Neuronal stem cell (in vitro differentiated cells): ENCODE measurements at regions not wholly inside any gene's neighbourhood (a gene's known extent, or its start where the extent isn't known, plus 50 kb on each side); places are given as distances from the start of the nearest gene placed in this dataset.
"Not testable (repeated sequence)": the region's sequence is repeated elsewhere in the genome, so short reads cannot be mapped to it uniquely, and the experiment has no call there.

Source experiments
- DNase-seq: peaks from one replicate; pipeline ENCODE4 v3.0.0-alpha.2; 2013; ENCODE audit warnings: low spot score
- H2AFZ ChIP-seq: one replicate; pipeline ENCODE4 v1.6.1; 2013; ENCODE audit warnings: mild to moderate bottlenecking, low read length, inconsistent platforms
- H2AK5ac ChIP-seq: 2 replicates; pipeline ENCODE4 v1.6.1; 2013; ENCODE audit warnings: low read depth, mild to moderate bottlenecking, inconsistent platforms, low read length, moderate library complexity, mixed read lengths
- H2BK120ac ChIP-seq: 2 replicates; pipeline ENCODE4 v1.6.1; 2013; ENCODE audit warnings: low read depth, mild to moderate bottlenecking, inconsistent platforms, low read length, moderate library complexity, mixed read lengths
- H2BK12ac ChIP-seq: one replicate; pipeline ENCODE4 v1.6.1; 2013; ENCODE audit warnings: low read length, inconsistent platforms
- H2BK15ac ChIP-seq: 2 replicates; pipeline ENCODE4 v1.6.1; 2013; ENCODE audit warnings: mild to moderate bottlenecking, low read length, inconsistent platforms, mixed read lengths
- H2BK5ac ChIP-seq: one replicate; pipeline ENCODE4 v1.6.1; 2013; ENCODE audit warnings: inconsistent platforms, mild to moderate bottlenecking, low read length, moderate library complexity
- H3K14ac ChIP-seq: one replicate; pipeline ENCODE4 v1.6.1; 2013; ENCODE audit warnings: low read length, inconsistent platforms
- H3K18ac ChIP-seq: 2 replicates; pipeline ENCODE4 v1.6.1; 2013; ENCODE audit warnings: low read length, inconsistent platforms
- H3K23ac ChIP-seq: 2 replicates; pipeline ENCODE4 v1.6.1; 2013; ENCODE audit warnings: low read depth, mild to moderate bottlenecking, mixed read lengths, low read length, inconsistent platforms; ENCODE audit not compliant: poor library complexity
- H3K27ac ChIP-seq: replicated peaks from 3 replicates; pipeline ENCODE4 v1.5.1; 2013; ENCODE audit warnings: low read length, inconsistent platforms
- H3K27me3 ChIP-seq, 3 experiments: 2 replicates each; pipeline ENCODE4 v1.6.1; 2013; ENCODE audit warnings: low read length in 3 of 3, mild to moderate bottlenecking in 2 of 3, inconsistent platforms in 1 of 3, low read depth in 1 of 3, mixed read lengths in 1 of 3, moderate library complexity in 1 of 3; ENCODE audit not compliant: control insufficient read depth in 3 of 3, insufficient read depth in 3 of 3
- H3K36me3 ChIP-seq, 2 donors: replicated peaks in 1 of 2; 2 replicates each; pipeline ENCODE4 v1.6.1; 2013; ENCODE audit warnings: low read length in 2 of 2; ENCODE audit not compliant: control insufficient read depth in 2 of 2, insufficient read depth in 2 of 2
- H3K4ac ChIP-seq: 2 replicates; pipeline ENCODE4 v1.6.1; 2013; ENCODE audit warnings: inconsistent platforms, mild to moderate bottlenecking, low read length, moderate library complexity
- H3K4me1 ChIP-seq, 2 donors: 1 replicate in 1 of 2; 2 replicates in 1 of 2; pipeline ENCODE4 v1.6.1; 2013; ENCODE audit warnings: low read length in 2 of 2, low read depth in 1 of 2; ENCODE audit not compliant: control insufficient read depth in 2 of 2, insufficient read depth in 1 of 2
- H3K4me2 ChIP-seq: one replicate; pipeline ENCODE4 v1.6.1; 2013; ENCODE audit warnings: mild to moderate bottlenecking, low read length, inconsistent platforms; ENCODE audit not compliant: insufficient read depth, poor library complexity, severe bottlenecking
- H3K4me3 ChIP-seq, 2 donors: 2 replicates each; pipeline ENCODE4 v1.5.1; 2013; ENCODE audit warnings: low read length in 2 of 2, mild to moderate bottlenecking in 2 of 2, inconsistent platforms in 1 of 2, moderate library complexity in 1 of 2
- H3K79me1 ChIP-seq: one replicate; pipeline ENCODE4 v1.6.1; 2013; ENCODE audit warnings: low read depth, mild to moderate bottlenecking, inconsistent platforms, low read length, moderate library complexity
- H3K9ac ChIP-seq: one replicate; pipeline ENCODE4 v1.6.1; 2013; ENCODE audit warnings: mild to moderate bottlenecking, low read depth, low read length, inconsistent platforms; ENCODE audit not compliant: poor library complexity
- H3K9me3 ChIP-seq, 2 donors: replicated peaks in 1 of 2; 2 replicates each; pipeline versions ENCODE3 to v1.6.1; 2013; ENCODE audit warnings: low read length in 2 of 2, mild to moderate bottlenecking in 2 of 2, inconsistent platforms in 1 of 2, low read depth in 1 of 2, mixed read lengths in 1 of 2, moderate library complexity in 1 of 2; ENCODE audit not compliant: control insufficient read depth in 2 of 2, insufficient read depth in 1 of 2
- H4K8ac ChIP-seq: one replicate; pipeline ENCODE4 v1.6.1; 2013; ENCODE audit warnings: low read depth, mild to moderate bottlenecking, inconsistent platforms, low read length, moderate library complexity
- H4K91ac ChIP-seq: one replicate; pipeline ENCODE4 v1.6.1; 2013; ENCODE audit warnings: low read length, low read depth, mild to moderate bottlenecking, inconsistent platforms; ENCODE audit not compliant: poor library complexity
- WGBS, 2 donors: extraction: QIAGEN DNeasy Blood & Tissue Kit; methylation state at CpG; one replicate each; pipeline ENCODE4 v1.1.7; 2013; ENCODE audit warnings: missing lambda C conversion rate in 2 of 2, mixed read lengths in 1 of 2; ENCODE audit not compliant: insufficient read length in 2 of 2, insufficient replicate concordance in 1 of 2; ENCODE audit errors: extremely low coverage in 2 of 2; 5-methylcytosine and 5-hydroxymethylcytosine counted together

DNA sequence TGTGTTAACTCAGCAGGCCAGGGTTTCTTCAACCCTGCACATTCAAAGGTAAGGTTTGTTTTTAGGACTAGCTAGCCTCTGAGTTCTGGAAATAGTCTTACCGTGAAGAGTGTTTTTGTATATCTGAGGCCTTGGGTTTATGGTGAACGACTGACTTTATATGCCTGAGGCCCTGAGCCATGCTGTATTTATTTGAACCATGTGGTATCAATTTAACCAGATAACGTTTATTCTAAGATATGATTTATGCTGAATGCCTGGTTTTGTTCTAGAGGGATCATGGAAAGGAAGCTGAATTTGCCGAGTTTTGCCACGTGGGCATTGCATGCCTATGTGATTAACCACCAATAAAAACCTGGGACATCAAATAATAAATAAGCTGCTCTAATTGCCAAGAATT, 607.2 kb upstream of the TPTE start:
- not testable (repeated sequence) for H2AFZ ChIP-seq, H4K91ac ChIP-seq, H2BK12ac ChIP-seq, H3K4ac ChIP-seq, H2BK15ac ChIP-seq, H3K9me3 ChIP-seq, H2BK5ac ChIP-seq, H3K23ac ChIP-seq, H2AK5ac ChIP-seq, H3K36me3 ChIP-seq, H3K18ac ChIP-seq, H3K4me3 ChIP-seq, H3K4me1 ChIP-seq, H3K9ac ChIP-seq, H3K14ac ChIP-seq, H2BK120ac ChIP-seq, H4K8ac ChIP-seq, DNase-seq, H3K79me1 ChIP-seq, H3K4me2 ChIP-seq, H3K27me3 ChIP-seq, H3K27ac ChIP-seq
- WGBS, 2 donors = no CpG with 5 or more reads among the region's 5 CpGs

DNA sequence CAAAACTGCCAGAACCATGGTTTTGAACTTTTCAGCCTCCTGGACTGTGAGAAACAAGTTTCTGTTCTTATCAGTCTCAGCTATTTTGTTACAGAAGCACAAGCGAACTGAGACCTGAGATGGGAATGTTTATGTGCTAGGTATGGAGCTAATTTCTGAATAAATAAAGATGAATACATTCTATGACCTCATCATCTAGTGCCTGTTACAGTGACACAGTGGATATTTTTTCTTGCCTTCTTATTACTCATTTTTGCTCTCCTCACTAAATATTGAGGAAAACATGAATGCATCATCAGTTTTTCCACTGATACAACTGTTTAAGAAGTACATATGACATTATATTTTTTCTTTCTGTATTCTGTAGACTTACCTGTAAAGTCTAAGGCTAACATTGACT, 601.9 kb upstream of the TPTE start:
- not testable (repeated sequence) for H3K4me1 ChIP-seq, H3K4me2 ChIP-seq, H2AFZ ChIP-seq, H2BK12ac ChIP-seq, H3K18ac ChIP-seq, H4K8ac ChIP-seq, H3K9ac ChIP-seq, H3K27me3 ChIP-seq, H2BK120ac ChIP-seq, H3K9me3 ChIP-seq, H3K14ac ChIP-seq, H3K36me3 ChIP-seq, H4K91ac ChIP-seq, H3K4ac ChIP-seq, H3K23ac ChIP-seq, H3K27ac ChIP-seq, H3K4me3 ChIP-seq, H2AK5ac ChIP-seq, H2BK5ac ChIP-seq, DNase-seq, H3K79me1 ChIP-seq, H2BK15ac ChIP-seq
- WGBS, 2 donors = no CpG with 5 or more reads among the region's 1 CpG

GRCh38 chr21:9943639-9944038, 577.7 kb upstream of the TPTE start:
- not testable (repeated sequence) for DNase-seq, H3K9ac ChIP-seq, H3K9me3 ChIP-seq, H3K79me1 ChIP-seq, H3K14ac ChIP-seq, H2BK12ac ChIP-seq, H3K4ac ChIP-seq, H2BK15ac ChIP-seq, H3K27ac ChIP-seq, H2AFZ ChIP-seq, H3K4me3 ChIP-seq, H3K23ac ChIP-seq, H3K4me1 ChIP-seq, H2BK120ac ChIP-seq, H2BK5ac ChIP-seq, H3K4me2 ChIP-seq, H3K36me3 ChIP-seq, H4K8ac ChIP-seq, H3K18ac ChIP-seq, H4K91ac ChIP-seq, H2AK5ac ChIP-seq, H3K27me3 ChIP-seq
- no CpG with 5 or more reads among the region's 7 CpGs for WGBS, 2 donors

GRCh38 chr21:9946057-9946456, 575.3 kb upstream of the TPTE start:
- not testable (repeated sequence) for H3K18ac ChIP-seq, H2BK15ac ChIP-seq, H3K9me3 ChIP-seq, H3K27me3 ChIP-seq, H3K4me1 ChIP-seq, H4K91ac ChIP-seq, H3K9ac ChIP-seq, H2BK5ac ChIP-seq, H3K4ac ChIP-seq, DNase-seq, H2BK120ac ChIP-seq, H3K79me1 ChIP-seq, H3K36me3 ChIP-seq, H4K8ac ChIP-seq, H2AK5ac ChIP-seq, H3K4me3 ChIP-seq, H3K23ac ChIP-seq, H3K14ac ChIP-seq, H2AFZ ChIP-seq, H2BK12ac ChIP-seq, H3K4me2 ChIP-seq, H3K27ac ChIP-seq
- no CpG with 5 or more reads among the region's 1 CpG for WGBS, 2 donors
